LNCAP (cell line): ENCODE measurements at regions not wholly inside any gene's neighbourhood (a gene's known extent, or its start where the extent isn't known, plus 50 kb on each side); places are given as distances from the start of the nearest gene placed in this dataset.

Experiments used
- TF ChIP-seq, protein P1 (sequence below): fragments of 450-650 bp; IDR thresholded peaks from 2 replicates; pipeline ENCODE4 v1.5.1; 2017; ENCODE audit warnings: mild to moderate bottlenecking

DNA sequence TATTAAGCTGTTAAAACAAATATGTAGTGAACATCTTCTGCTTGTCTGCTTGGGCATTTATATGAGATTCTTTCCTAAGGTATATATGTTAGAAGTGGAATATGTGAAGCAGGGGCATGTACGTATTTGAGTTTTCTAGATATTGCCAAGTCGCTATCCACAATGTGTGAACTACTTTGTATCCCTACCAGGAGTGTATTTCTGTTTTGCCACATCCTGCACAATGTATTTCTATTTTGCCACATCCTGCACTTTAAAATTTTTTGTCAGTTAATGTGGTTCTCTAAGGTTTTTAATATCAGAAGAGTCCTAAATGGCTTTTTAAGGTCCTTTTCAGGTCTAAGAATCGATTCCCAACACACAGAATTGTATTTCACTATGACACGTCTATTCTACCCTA lies 141.7 kb upstream of the ATP5MC3 start:
- TF ChIP-seq, protein P1, sequence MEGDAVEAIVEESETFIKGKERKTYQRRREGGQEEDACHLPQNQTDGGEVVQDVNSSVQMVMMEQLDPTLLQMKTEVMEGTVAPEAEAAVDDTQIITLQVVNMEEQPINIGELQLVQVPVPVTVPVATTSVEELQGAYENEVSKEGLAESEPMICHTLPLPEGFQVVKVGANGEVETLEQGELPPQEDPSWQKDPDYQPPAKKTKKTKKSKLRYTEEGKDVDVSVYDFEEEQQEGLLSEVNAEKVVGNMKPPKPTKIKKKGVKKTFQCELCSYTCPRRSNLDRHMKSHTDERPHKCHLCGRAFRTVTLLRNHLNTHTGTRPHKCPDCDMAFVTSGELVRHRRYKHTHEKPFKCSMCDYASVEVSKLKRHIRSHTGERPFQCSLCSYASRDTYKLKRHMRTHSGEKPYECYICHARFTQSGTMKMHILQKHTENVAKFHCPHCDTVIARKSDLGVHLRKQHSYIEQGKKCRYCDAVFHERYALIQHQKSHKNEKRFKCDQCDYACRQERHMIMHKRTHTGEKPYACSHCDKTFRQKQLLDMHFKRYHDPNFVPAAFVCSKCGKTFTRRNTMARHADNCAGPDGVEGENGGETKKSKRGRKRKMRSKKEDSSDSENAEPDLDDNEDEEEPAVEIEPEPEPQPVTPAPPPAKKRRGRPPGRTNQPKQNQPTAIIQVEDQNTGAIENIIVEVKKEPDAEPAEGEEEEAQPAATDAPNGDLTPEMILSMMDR, result no peak

DNA sequence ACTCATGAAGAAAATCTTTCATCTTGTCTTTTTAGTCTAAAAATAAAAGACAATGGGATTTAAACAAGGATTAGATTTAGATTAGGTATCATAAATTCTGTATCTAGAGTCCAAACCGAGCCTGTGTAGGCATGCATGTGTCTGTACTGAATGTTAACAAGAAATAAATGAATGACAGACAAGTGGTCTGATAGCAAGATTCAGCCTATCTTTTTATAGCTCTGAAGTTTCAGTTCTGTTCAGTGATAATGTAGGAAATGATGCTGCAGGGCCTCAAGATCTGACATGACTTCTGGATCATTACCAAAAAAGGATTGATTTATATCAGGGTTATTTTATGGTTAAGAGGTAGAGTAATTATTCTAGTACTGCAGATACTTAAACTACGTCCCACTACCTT lies 137.0 kb upstream of the ATP5MC3 start:
- TF ChIP-seq, protein P1, result no peak

DNA sequence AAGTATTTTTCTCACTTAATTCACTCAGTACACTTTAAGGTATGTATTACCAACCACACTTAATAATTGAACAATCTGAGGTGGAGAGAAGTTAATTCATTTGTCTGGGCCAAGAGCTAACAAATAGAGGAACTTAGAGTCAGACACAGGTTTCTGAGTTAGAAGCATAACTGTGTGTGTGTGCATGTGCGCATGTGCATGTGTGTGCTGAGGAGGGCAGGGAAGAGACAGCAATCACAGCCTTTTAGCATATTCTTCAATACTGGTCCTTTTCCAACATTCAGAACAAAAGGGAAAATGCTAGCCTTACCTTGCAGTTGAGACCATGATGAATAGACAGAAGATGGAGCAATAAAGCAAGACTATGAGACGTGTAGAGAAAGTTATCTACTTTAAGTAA lies 136.2 kb upstream of the ATP5MC3 start:
- TF ChIP-seq, protein P1, result no peak

DNA sequence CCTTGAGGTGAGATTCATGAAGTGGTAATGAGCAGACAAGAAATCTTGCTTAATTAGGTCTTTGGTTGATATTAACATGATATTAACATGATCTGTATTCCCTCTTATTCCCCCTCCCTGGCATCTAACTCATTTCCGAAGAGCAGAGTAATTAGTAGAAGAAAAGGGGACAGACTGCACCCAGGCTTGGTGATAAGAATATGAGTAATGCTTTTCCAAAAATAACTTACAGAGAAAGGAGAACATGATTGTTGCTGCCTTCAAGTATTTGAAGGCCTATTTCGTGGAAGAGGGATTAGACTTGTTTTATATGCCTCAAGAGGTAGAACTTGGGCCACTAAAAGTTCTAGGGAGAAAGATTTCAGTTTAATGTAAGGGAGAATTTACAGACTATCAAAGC lies 130.6 kb upstream of the ATP5MC3 start:
- TF ChIP-seq, protein P1, result no peak

DNA sequence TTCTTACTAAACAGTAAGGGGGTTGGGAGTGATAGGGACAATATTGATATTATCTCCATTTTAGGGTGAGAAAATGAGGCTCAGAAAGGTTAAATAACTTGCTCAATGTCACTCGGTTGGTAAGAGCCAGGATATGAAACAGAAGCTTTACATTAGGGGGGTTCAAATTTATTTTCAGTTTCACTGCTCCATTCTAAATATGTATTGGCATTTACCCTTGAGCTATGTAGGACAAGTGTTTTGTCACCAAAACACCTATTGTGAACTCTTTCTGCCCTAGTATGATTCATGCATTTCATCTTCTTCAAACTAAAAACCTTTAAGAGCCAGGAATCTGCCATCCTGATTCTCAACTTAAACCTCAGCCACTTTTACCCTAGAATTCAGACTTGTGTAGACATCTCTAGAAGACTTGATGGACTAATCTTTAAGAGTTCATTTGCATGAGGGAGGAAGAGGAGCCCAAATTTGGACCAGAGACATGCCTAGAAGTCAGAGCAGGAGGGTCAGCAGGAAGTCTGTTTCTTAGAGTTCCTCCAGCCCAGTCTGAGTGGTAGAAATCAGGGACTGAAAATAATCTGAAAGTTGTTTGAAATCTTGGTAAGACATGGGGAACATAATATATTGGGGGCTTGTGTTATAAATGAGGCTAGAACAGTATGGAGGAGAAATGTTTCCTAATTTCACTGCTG lies 129.4 kb upstream of the ATP5MC3 start:
- TF ChIP-seq, protein P1, result no peak

DNA sequence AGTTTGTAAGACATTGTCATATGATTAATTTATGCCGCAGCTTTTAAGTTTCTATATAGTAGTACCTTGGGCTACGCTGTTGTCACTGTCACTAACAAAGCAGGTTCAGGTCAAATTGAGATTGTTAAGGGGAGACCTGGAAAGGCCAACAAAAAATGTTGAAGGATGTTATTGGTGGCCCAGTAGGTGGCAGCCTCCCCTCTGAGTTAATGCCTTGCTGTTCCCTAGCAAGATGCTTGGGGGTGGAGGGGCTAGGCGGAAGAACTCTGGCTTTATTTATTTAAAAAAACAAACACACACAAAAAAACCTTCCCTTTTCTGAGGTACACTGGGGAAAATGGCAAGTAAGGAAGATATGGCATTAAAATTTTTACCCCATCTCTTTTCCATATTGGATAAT lies 128.3 kb upstream of the ATP5MC3 start:
- TF ChIP-seq, protein P1, result peak; percentile 59

DNA sequence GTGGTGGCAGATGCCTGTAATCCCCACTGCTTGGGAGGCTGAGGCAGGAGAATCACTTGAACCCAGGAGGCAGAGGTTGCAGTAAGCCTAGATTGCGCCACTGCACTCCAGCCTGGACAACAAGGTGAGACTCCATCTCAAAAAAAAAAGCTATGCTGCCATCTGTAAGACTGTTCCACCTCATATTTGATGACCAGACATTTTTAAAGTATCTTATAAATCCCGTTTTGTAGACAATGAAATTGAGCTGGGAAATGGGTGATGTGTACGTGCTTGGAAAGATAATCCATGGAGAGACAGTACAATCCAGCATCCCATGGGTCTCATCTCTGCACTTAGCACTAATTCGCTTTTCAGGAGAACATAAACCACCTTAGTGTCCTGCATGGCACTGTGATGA lies 126.5 kb upstream of the ATP5MC3 start:
- TF ChIP-seq, protein P1, result no peak

DNA sequence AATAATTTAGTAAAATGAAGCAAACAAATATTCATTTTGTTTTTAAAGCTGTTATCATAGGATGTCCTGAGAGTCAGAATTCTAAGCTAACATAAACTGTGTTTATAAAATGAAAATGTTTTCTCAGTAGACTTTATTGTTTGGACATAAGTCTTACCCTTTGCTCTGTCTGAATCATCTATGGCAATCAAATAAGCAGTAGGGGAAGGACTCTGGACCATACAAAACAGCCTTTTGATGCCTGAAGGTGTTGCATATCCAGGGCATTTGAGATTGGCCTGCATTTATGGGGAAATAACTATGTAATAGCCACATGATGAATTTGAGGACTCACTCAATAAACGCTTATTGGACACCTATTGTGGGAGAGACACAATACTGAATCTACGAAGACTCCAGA lies 123.0 kb upstream of the ATP5MC3 start:
- TF ChIP-seq, protein P1, result no peak
